Body of pancreas (tissue), 4 donors: ENCODE measurements at regions not wholly inside any gene's neighbourhood (a gene's known extent, or its start where the extent isn't known, plus 50 kb on each side); places are given as distances from the start of the nearest gene placed in this dataset.

Experiments used
- CTCF ChIP-seq, 7 experiments: fragments of 450-650 bp in 4 of 7; fragments of 200-600 bp in 3 of 7; sonication (generic) in 3 of 7; IDR thresholded peaks; one replicate each; pipeline ENCODE4 v1.5.1; 2016 to 2019; ENCODE audit warnings: antibody characterized with exemption in 7 of 7
- POLR2A ChIP-seq, 3 donors: fragments of 450-650 bp; IDR thresholded peaks; one replicate each; pipeline ENCODE4 v1.6.1; 2016; ENCODE audit warnings: antibody characterized with exemption in 3 of 3, mild to moderate bottlenecking in 2 of 3

GRCh38 chr10:47248386-47249090 is 51.5 kb upstream of the GDF10 start:
- TF ChIP-seq CTCF (IDR thresholded peaks at IDR 0.05) (no peak), POLR2A (IDR thresholded peaks at IDR 0.05) (no peak)
